IMR-90 (cell line): ENCODE measurements at regions not wholly inside any gene's neighbourhood (a gene's known extent, or its start where the extent isn't known, plus 50 kb on each side); places are given as distances from the start of the nearest gene placed in this dataset.

ENCODE experiments used
- ATAC-seq: fragments of 200-7000 bp; cut with Tn5 transposase; 2 replicates; pipeline ENCODE4 v1.9.1; 2020; ENCODE audit warnings: low read depth, mild to moderate bottlenecking, moderate library complexity
- BruUV-seq: library from RNA; stranded (reverse); fragments of 400-500 nt; replicated peaks from 2 replicates; lab custom pipeline; 2021; lab: Mats Ljungman, UMichigan
- CTCF ChIA-PET: fragments of 300-600 bp; formaldehyde crosslinking; extraction: SDS; loops from one replicate; lab custom pipeline; 2021; ENCODE audit warnings: antibody characterized with exemption; lab: Yijun Ruan, JAX
- POLR2A ChIA-PET: fragments of 300-600 bp; sonication (Branson Sonifier 250); formaldehyde crosslinking; loops from one replicate; lab custom pipeline; 2022; ENCODE audit warnings: antibody characterized with exemption; ENCODE audit not compliant: unreplicated experiment; lab: Charles Lee
- DNase-seq: peaks from one replicate; pipeline ENCODE4 v3.0.0; 2013
- H2AFZ ChIP-seq: replicated peaks from 2 replicates; pipeline ENCODE3; 2013; ENCODE audit warnings: low read length, mild to moderate bottlenecking; ENCODE audit not compliant: poor library complexity
- H2AK5ac ChIP-seq: 2 replicates; pipeline ENCODE4 v1.6.1; 2013; ENCODE audit warnings: low read depth, low read length, inconsistent platforms
- H2AK9ac ChIP-seq: replicated peaks from 2 replicates; pipeline ENCODE3; 2013; ENCODE audit warnings: mild to moderate bottlenecking, low read depth, low read length, moderate library complexity; ENCODE audit not compliant: poor library complexity
- H2BK120ac ChIP-seq: 2 replicates; pipeline ENCODE4 v1.6.1; 2013; ENCODE audit warnings: low read depth, low read length, inconsistent platforms
- H2BK15ac ChIP-seq: 3 replicates; pipeline ENCODE4 v1.6.1; 2013; ENCODE audit warnings: low read depth, low read length, inconsistent platforms
- H2BK20ac ChIP-seq: 2 replicates; pipeline ENCODE4 v1.6.1; 2013; ENCODE audit warnings: low read depth, mild to moderate bottlenecking, inconsistent platforms, low read length, moderate library complexity
- H2BK5ac ChIP-seq: 2 replicates; pipeline ENCODE4 v1.6.1; 2013; ENCODE audit warnings: mild to moderate bottlenecking, low read depth, low read length, inconsistent platforms; ENCODE audit not compliant: poor library complexity, severe bottlenecking
- H3K14ac ChIP-seq: replicated peaks from 2 replicates; pipeline ENCODE4 v1.6.1; 2013; ENCODE audit warnings: low read depth, low read length, inconsistent platforms
- H3K18ac ChIP-seq: 2 replicates; pipeline ENCODE4 v1.6.1; 2013; ENCODE audit warnings: low read depth, low read length, control low read depth
- H3K23ac ChIP-seq: 2 replicates; pipeline ENCODE4 v1.6.1; 2013; ENCODE audit warnings: low read depth, low read length, inconsistent platforms
- H3K27ac ChIP-seq: 2 replicates; pipeline ENCODE4 v1.5.1; 2013; ENCODE audit warnings: mild to moderate bottlenecking, control low read depth, low read length; ENCODE audit not compliant: insufficient read depth
- H3K27me3 ChIP-seq: 2 replicates; pipeline ENCODE4 v1.6.1; 2013; ENCODE audit warnings: low read length; ENCODE audit not compliant: control insufficient read depth, insufficient read depth
- H3K36me3 ChIP-seq: 2 replicates; pipeline ENCODE4 v1.6.1; 2013; ENCODE audit warnings: low read length, mixed read lengths; ENCODE audit not compliant: control insufficient read depth, insufficient read depth
- H3K4ac ChIP-seq: 2 replicates; pipeline ENCODE4 v1.6.1; 2013; ENCODE audit warnings: low read depth, low read length, inconsistent platforms
- H3K4me1 ChIP-seq: 2 replicates; pipeline ENCODE4 v1.6.1; 2013; ENCODE audit warnings: low read length, mixed read lengths; ENCODE audit not compliant: control insufficient read depth, insufficient read depth
- H3K4me2 ChIP-seq: 2 replicates; pipeline ENCODE4 v1.6.1; 2013; ENCODE audit warnings: low read depth, mild to moderate bottlenecking, control low read depth, low read length, moderate library complexity
- H3K4me3 ChIP-seq: 2 replicates; pipeline ENCODE4 v1.5.1; 2013; ENCODE audit warnings: low read depth, mild to moderate bottlenecking, control low read depth, low read length, moderate library complexity; ENCODE audit not compliant: insufficient read depth
- H3K56ac ChIP-seq: 2 replicates; pipeline ENCODE4 v1.6.1; 2013; ENCODE audit warnings: low read length, inconsistent platforms; ENCODE audit not compliant: insufficient read depth; ENCODE audit errors: extremely low read depth
- H3K79me1 ChIP-seq, 2 experiments: 2 replicates each; pipeline ENCODE4 v1.6.1; 2013; ENCODE audit warnings: low read length in 2 of 2, inconsistent platforms in 1 of 2, low read depth in 1 of 2
- H3K9ac ChIP-seq: 2 replicates; pipeline ENCODE4 v1.6.1; 2013; ENCODE audit warnings: low read depth, low read length, control low read depth
- H3K9me1 ChIP-seq: 2 replicates; pipeline ENCODE4 v1.6.1; 2013; ENCODE audit warnings: low read length, inconsistent platforms; ENCODE audit not compliant: insufficient read depth
- H3K9me3 ChIP-seq: 2 replicates; pipeline ENCODE4 v1.6.1; 2013; ENCODE audit warnings: low read length; ENCODE audit not compliant: control insufficient read depth, insufficient read depth
- H4K20me1 ChIP-seq: 2 replicates; pipeline ENCODE4 v1.6.1; 2013; ENCODE audit warnings: low read length, inconsistent platforms; ENCODE audit not compliant: insufficient read depth
- H4K5ac ChIP-seq: 2 replicates; pipeline ENCODE4 v1.6.1; 2013; ENCODE audit warnings: mild to moderate bottlenecking, low read depth, low read length, control low read depth
- H4K8ac ChIP-seq, 2 experiments: 2 replicates each; pipeline ENCODE4 v1.6.1; 2013; ENCODE audit warnings: low read depth in 2 of 2, low read length in 2 of 2, control low read depth in 1 of 2, inconsistent platforms in 1 of 2
- H4K91ac ChIP-seq: 2 replicates; pipeline ENCODE4 v1.6.1; 2013; ENCODE audit warnings: low read depth, low read length, inconsistent platforms; ENCODE audit not compliant: insufficient read depth
- BHLHE40 ChIP-seq: fragments of 150-350 bp; IDR thresholded peaks from 2 replicates; pipeline ENCODE4 v1.6.1; 2016; ENCODE audit warnings: mild to moderate bottlenecking, low read depth, low read length
- CEBPB ChIP-seq: IDR thresholded peaks from 2 replicates; pipeline ENCODE4 v1.6.1; 2012; ENCODE audit warnings: low read depth, low read length, improper control_type of control experiment
- CHD1 ChIP-seq: IDR thresholded peaks from 2 replicates; pipeline ENCODE4 v1.6.1; 2012; ENCODE audit warnings: low read depth, low read length, improper control_type of control experiment
- CTCF ChIP-seq: conservative IDR thresholded peaks from 2 replicates; pipeline ENCODE4 v1.5.1; 2012; ENCODE audit warnings: mild to moderate bottlenecking, low read depth, low read length, improper control_type of control experiment
- ELK1 ChIP-seq: fragments of 150-350 bp; IDR thresholded peaks from 2 replicates; pipeline ENCODE4 v1.6.1; 2016; ENCODE audit warnings: low read depth, mild to moderate bottlenecking, low read length, moderate library complexity, borderline replicate concordance
- FOS ChIP-seq: fragments of 150-350 bp; IDR thresholded peaks from 2 replicates; pipeline ENCODE4 v1.6.1; 2016; ENCODE audit warnings: low read depth, low read length
- MAFK ChIP-seq: IDR thresholded peaks from 2 replicates; pipeline ENCODE4 v1.6.1; 2012; ENCODE audit warnings: low read depth, low read length, improper control_type of control experiment
- MXI1 ChIP-seq: IDR thresholded peaks from 2 replicates; pipeline ENCODE4 v1.6.1; 2012; ENCODE audit warnings: low read depth, mild to moderate bottlenecking, low read length, moderate library complexity, borderline replicate concordance
- NFE2L2 ChIP-seq: fragments of 150-350 bp; IDR thresholded peaks from 2 replicates; pipeline ENCODE4 v1.6.1; 2016; ENCODE audit warnings: low read depth, mild to moderate bottlenecking, low read length
- POLR2A ChIP-seq: IDR thresholded peaks from 2 replicates; pipeline ENCODE4 v1.6.1; 2012; ENCODE audit warnings: mild to moderate bottlenecking, low read depth, low read length
- RAD21 ChIP-seq: IDR thresholded peaks from 2 replicates; pipeline ENCODE4 v1.6.1; 2012; ENCODE audit warnings: low read length, improper control_type of control experiment
- RCOR1 ChIP-seq: IDR thresholded peaks from 2 replicates; pipeline ENCODE4 v1.6.1; 2012; ENCODE audit warnings: mild to moderate bottlenecking, low read length, improper control_type of control experiment; ENCODE audit not compliant: insufficient replicate concordance
- RFX5 ChIP-seq: IDR thresholded peaks from 2 replicates; pipeline ENCODE4 v1.8.0; 2012; ENCODE audit warnings: low read depth, mild to moderate bottlenecking, low read length, moderate library complexity
- SMC3 ChIP-seq: fragments of 150-350 bp; IDR thresholded peaks from 2 replicates; pipeline ENCODE4 v1.6.1; 2016; ENCODE audit warnings: low read depth, mild to moderate bottlenecking, antibody characterized with exemption, low read length, moderate library complexity
- USF2 ChIP-seq: fragments of 150-350 bp; IDR thresholded peaks from 2 replicates; pipeline ENCODE4 v1.6.1; 2017; ENCODE audit warnings: mild to moderate bottlenecking, antibody characterized with exemption, low read length, low read depth
- WGBS, 2 experiments: methylation state at CpG; one replicate each; pipeline versions ENCODE4 v1.1.5 to v1.1.7; 2013; ENCODE audit warnings: missing lambda C conversion rate in 2 of 2; ENCODE audit not compliant: insufficient read length in 1 of 2; ENCODE audit errors: extremely low coverage in 2 of 2; 5-methylcytosine and 5-hydroxymethylcytosine counted together
- dilution Hi-C: fragments of 300-500 bp; cut with HindIII; formaldehyde crosslinking; loops from one replicate; pipeline ENCODE4 v1.14.3; 2018; ENCODE audit warnings: low sequenced_read_pairs; ENCODE audit not compliant: unreplicated experiment
- in situ Hi-C: fragments of 300-500 bp; cut with MboI; formaldehyde crosslinking; loops from 3 replicates; pipeline ENCODE4 v1.14.3; 2019; ENCODE audit warnings: low sequenced_read_pairs, inconsistent platforms, mixed read lengths
- intact Hi-C: fragments of 100-400 bp; cut with micrococcal nuclease; formaldehyde crosslinking; loops from 2 replicates; pipeline ENCODE4 v1.10.0; 2022

- Histone ChIP-seq H3K79me1 (no peaks in the 10 kb centered on the region), H3K4me1 (peaks cover 16% of the 10 kb centered on the region), H2BK5ac (peak overlapping the region; percentile 84), H3K23ac (no peak overlapping the region), H3K4me2 (peak overlapping the region; percentile 66), H2BK20ac (peak overlapping the region; percentile 95; the same call in 1 of the 2 replicates), H2AFZ (no peak overlapping the region), H4K91ac (0 out of 2 replicates have a peak overlapping the region, but pooled peaks have one; percentile 12), H3K4me3 (no peak overlapping the region), H3K27ac (no peak overlapping the region), H2AK9ac (no peak overlapping the region), H3K4ac (peak overlapping the region; percentile 30; the same call in 1 of the 2 replicates), H3K9me3 (no peaks in the 10 kb centered on the region), H3K14ac (peak overlapping the region; percentile 61), H2AK5ac (0 out of 2 replicates have a peak overlapping the region, but pooled peaks have one; percentile 5), H3K27me3 (no peaks in the 10 kb centered on the region), H2BK15ac (peak overlapping the region; percentile 40; the same call in 1 of the 3 replicates), H3K36me3 (no peaks in the 10 kb centered on the region), H4K8ac (peak overlapping the region in 1 of 2 experiments; percentile 19; a peak in 1 of 4 replicates), H2BK120ac (peak overlapping the region; percentile 71; the same call in 1 of the 2 replicates), H3K18ac (peak overlapping the region; percentile 36; the same call in 1 of the 2 replicates), H4K20me1 (no peaks in the 10 kb centered on the region), H4K5ac (peak overlapping the region; percentile 25; the same call in 1 of the 2 replicates), H3K9ac (no peak overlapping the region), H3K56ac (no peak overlapping the region), H3K9me1 (peaks cover 13% of the 10 kb centered on the region)
- intact Hi-C loops (no loop called here), dilution Hi-C loops (no loop called here), in situ Hi-C loops (no loop called here)
- CTCF ChIA-PET: interaction anchor here (1.0 to 1.4 kb wide), 2 partner anchors 12 to 33 kb away, joined by 3 to 5 read pairs; no protein-coding TSS in a partner anchor
- BruUV-seq: no TSS peak
- POLR2A ChIA-PET: no interaction called here
- WGBS, 2 experiments: no CpG with 5 or more reads among the region's 2 CpGs
- DNase-seq: peak; percentile 51
- peak; percentile 65 for ATAC-seq
- TF ChIP-seq ELK1 (no peak), CEBPB (no peak), CHD1 (no peak), USF2 (no peak), MAFK (no peak), RAD21 (no peak), CTCF (no peak), RCOR1 (no peak), MXI1 (no peak), POLR2A (no peak), SMC3 (no peak), RFX5 (no peak), FOS (no peak), BHLHE40 (no peak), NFE2L2 (no peak)
Measured at GRCh38 chr1:209387969-209388329, 195.6 kb upstream of the CAMK1G start.
